ENCODE measurements at regions not wholly inside any gene's neighbourhood (a gene's known extent, or its start where the extent isn't known, plus 50 kb on each side); places are given as distances from the start of the nearest gene placed in this dataset.

DNA sequence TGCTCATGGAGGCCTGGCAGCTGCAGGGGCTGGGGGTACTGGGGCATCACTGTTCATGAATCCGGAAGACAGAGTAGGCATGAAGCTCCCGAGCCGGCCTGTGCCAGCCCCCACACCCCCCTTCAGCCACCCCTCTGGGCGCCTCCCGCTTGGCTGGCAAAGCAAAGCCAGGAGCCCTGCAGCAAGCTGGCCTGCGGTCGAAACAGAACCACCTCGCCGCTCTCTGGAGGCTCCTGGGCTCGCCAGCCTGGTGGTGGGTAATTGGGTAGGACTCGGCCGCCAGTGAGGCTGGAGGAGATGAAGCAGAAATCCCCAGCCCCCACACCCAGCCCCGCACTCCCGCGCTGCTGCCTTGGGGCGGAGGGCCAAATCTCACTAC is 70.9 kb upstream of the GPC1 start:
- TF ChIP-seq CTCF (IDR thresholded peaks at IDR 0.05) = no peak
- TF ChIP-seq POLR2A (IDR thresholded peaks at IDR 0.05) = no peak

All from suprapubic skin (tissue), 3 donors.